WERI-Rb-1 (cell line): ENCODE measurements at regions not wholly inside any gene's neighbourhood (a gene's known extent, or its start where the extent isn't known, plus 50 kb on each side); places are given as distances from the start of the nearest gene placed in this dataset.

Experiments used
- DNase-seq: peaks from one replicate; pipeline ENCODE4 v3.0.0-alpha.2; 2020
- H3K27ac ChIP-seq: fragments of 250-450 bp; sonication (Bioruptor Pico); 2 replicates; pipeline ENCODE4 v1.5.1; 2020; ENCODE audit warnings: mild to moderate bottlenecking, moderate library complexity
- H3K27me3 ChIP-seq: fragments of 250-450 bp; sonication (Bioruptor Pico); 2 replicates; pipeline ENCODE4 v1.5.1; 2021; ENCODE audit warnings: mild to moderate bottlenecking, low read depth, moderate library complexity; ENCODE audit not compliant: insufficient read depth, severe bottlenecking
- H3K36me3 ChIP-seq: fragments of 250-450 bp; sonication (Bioruptor Pico); 2 replicates; pipeline ENCODE4 v1.5.1; 2020; ENCODE audit warnings: mild to moderate bottlenecking, moderate library complexity
- H3K4me3 ChIP-seq: 2 replicates; pipeline ENCODE4 v1.5.1; 2011; ENCODE audit warnings: low read depth, mild to moderate bottlenecking, control low read depth, low read length
- H3K9me3 ChIP-seq: fragments of 250-450 bp; sonication (Bioruptor Pico); 2 replicates; pipeline ENCODE4 v1.5.1; 2021; ENCODE audit warnings: mild to moderate bottlenecking, moderate library complexity; ENCODE audit not compliant: severe bottlenecking
- CTCF ChIP-seq: IDR thresholded peaks from 2 replicates; pipeline ENCODE4 v1.5.1; 2011; ENCODE audit warnings: low read depth, mild to moderate bottlenecking, control low read depth, inconsistent platforms, low read length

DNA sequence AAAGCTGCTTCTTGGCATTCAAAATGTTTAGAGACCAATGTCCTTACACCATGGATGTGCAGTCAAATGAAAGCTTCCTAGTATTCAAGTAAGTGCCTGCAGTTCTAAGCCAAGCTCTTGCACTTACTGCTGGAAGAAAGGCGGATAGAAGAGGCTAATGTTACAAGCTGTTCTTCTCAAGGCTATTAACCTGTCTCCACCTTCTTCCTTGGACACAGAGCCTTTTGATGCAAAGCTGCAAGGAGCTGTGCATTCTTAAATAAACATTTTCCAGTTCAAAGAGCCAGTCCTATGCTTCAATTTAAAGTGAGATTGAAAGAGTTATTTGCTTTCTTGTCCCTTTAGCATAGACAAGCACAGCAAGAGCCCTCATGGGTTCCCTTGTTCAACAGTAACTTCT, 167.9 kb upstream of the RUNX1 start:
- no peak for TF ChIP-seq CTCF
- Histone ChIP-seq H3K27me3 (peaks cover 86% of the 10 kb centered on the region), H3K36me3 (no peaks in the 10 kb centered on the region), H3K9me3 (peaks cover 3% of the 10 kb centered on the region), H3K4me3 (no peak overlapping the region), H3K27ac (no peak overlapping the region)
- DNase-seq: no peak

DNA sequence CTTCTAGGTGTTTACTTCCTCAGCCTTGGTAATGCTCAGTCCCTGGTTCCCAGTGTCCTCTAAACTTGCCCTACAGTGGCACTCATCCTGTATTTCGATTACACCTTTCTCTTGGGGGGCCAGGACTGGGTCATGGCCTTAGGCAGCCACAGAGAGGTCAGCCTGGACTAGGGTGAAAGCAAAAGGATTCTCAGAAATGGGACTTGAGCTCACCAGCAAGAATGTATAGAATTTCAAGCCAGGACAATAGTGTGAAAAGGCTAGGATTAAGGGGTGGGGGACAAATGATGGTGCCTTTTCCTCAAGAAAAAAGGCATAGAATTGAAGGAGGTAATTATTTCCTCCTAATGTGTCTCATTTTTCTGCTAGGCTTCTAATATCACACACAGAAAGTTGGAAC, 166.8 kb upstream of the RUNX1 start:
- TF ChIP-seq CTCF: no peak
- Histone ChIP-seq H3K4me3 (no peak overlapping the region), H3K36me3 (no peaks in the 10 kb centered on the region), H3K9me3 (no peaks in the 10 kb centered on the region), H3K27ac (no peak overlapping the region), H3K27me3 (peaks cover 88% of the 10 kb centered on the region)
- no peak for DNase-seq

DNA sequence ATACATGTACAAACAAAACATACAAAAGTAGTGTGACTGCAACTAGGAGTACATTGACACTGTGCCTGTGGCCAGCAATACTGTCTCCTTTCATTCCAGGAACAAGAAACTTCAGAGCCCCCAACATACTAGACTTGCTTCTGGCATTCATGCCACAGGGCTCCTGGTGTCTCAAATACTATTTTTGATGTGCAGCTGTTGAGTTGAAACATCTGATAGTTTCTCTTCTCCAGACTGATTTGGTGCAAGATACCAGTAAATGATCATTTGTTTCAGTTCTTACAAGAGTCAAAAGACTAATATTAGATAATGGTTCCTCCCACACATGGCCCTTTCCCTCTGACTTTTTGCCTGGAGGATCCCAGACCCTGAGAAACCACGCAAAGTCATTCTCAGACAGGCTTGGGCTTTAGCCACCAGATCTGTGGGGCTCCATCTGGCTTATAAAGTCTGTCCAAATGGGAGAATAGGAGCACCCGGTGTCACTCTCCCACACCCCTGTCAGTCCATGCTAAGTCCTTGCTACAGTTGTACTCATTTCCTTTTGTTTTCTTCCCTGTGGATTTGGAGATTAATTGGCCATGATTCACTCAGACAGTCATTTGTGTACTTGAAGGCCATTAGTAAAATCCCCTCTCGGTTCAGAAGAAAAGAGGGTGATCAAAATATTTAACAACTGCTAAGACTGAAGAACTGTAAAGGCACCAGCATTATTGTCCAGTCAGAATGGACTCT, 163.5 kb upstream of the RUNX1 start:
- Histone ChIP-seq H3K36me3 (no peaks in the 10 kb centered on the region), H3K27ac (no peak overlapping the region), H3K27me3 (peaks cover 86% of the 10 kb centered on the region), H3K4me3 (no peak overlapping the region), H3K9me3 (no peaks in the 10 kb centered on the region)
- no peak for DNase-seq
- TF ChIP-seq CTCF: no peak

GRCh38 chr21:35211782-35212181, 162.7 kb upstream of the RUNX1 start:
- no peaks in the 10 kb centered on the region for H3K9me3 ChIP-seq
- H3K27ac ChIP-seq: no peak overlapping the region
- peaks cover 89% of the 10 kb centered on the region for H3K27me3 ChIP-seq
- no peak for DNase-seq
- no peaks in the 10 kb centered on the region for H3K36me3 ChIP-seq
- no peak for TF ChIP-seq CTCF
- no peak overlapping the region for H3K4me3 ChIP-seq

GRCh38 chr21:35210093-35210492, 161.0 kb upstream of the RUNX1 start:
- Histone ChIP-seq H3K27ac (no peak overlapping the region), H3K9me3 (no peaks in the 10 kb centered on the region), H3K4me3 (no peak overlapping the region), H3K27me3 (peaks cover 89% of the 10 kb centered on the region), H3K36me3 (no peaks in the 10 kb centered on the region)
- DNase-seq: no peak
- TF ChIP-seq CTCF: no peak
